ENCODE measurements at regions not wholly inside any gene's neighbourhood (a gene's known extent, or its start where the extent isn't known, plus 50 kb on each side); places are given as distances from the start of the nearest gene placed in this dataset.

GRCh38 chr12:114501474-114501807, 95.5 kb upstream of the TBX5 start:
- no peak overlapping the region for H3K27ac Mint-ChIP-seq
- no peaks in the 10 kb centered on the region for H3K79me1 ChIP-seq (ENCODE audit: insufficient read depth, low read depth, low read length, poor library complexity, severe bottlenecking)
- H3K9ac ChIP-seq (ENCODE audit: extremely low read depth, insufficient read length, low read length), result no peak overlapping the region
- no peaks in the 10 kb centered on the region for H3K4me1 ChIP-seq (ENCODE audit: insufficient read depth, low read length)
- no peak overlapping the region for H2BK120ac ChIP-seq (ENCODE audit: low read depth, low read length, poor library complexity, severe bottlenecking)
- H2AK5ac ChIP-seq (ENCODE audit: insufficient read length, low read length), result no peak overlapping the region
- H3K4me3 Mint-ChIP-seq, result peak overlapping the region; percentile 11 to 74
- H3T11ph ChIP-seq (ENCODE audit: low read length), result no peak overlapping the region
- no peak overlapping the region for H4K8ac ChIP-seq (replicated peaks; ENCODE audit: insufficient read length, low read depth, low read length)
- no peak for DNase-seq
- H3K9me3 ChIP-seq (ENCODE audit: control insufficient read depth, low read depth, low read length), result no peaks in the 10 kb centered on the region
- no CpG with 5 or more reads among the region's 7 CpGs for WGBS (ENCODE audit: extremely low coverage, insufficient read length, low lambda C conversion rate)
- no peaks in the 10 kb centered on the region for H3K36me3 Mint-ChIP-seq (ENCODE audit: insufficient read depth in 1 of 3, low read depth in 3 of 3)
- peaks cover 6% of the 10 kb centered on the region; the same call in 1 of the 2 replicates for H3K27me3 ChIP-seq (ENCODE audit: insufficient read depth, low read length)
- H3K79me2 ChIP-seq (ENCODE audit: insufficient read depth, low read length), result no peaks in the 10 kb centered on the region
- no peak overlapping the region for H2BK20ac ChIP-seq (ENCODE audit: low read depth, low read length, poor library complexity, severe bottlenecking)
- H3K18ac ChIP-seq (ENCODE audit: insufficient read length, low read depth, low read length), result no peak overlapping the region
- H3K56ac ChIP-seq (ENCODE audit: insufficient read length, low read depth, low read length), result no peak overlapping the region
- H2AFZ ChIP-seq (ENCODE audit: low read length), result peak overlapping the region; percentile 6
- no peaks in the 10 kb centered on the region for H4K20me1 ChIP-seq (ENCODE audit: control insufficient read depth, insufficient read depth, insufficient read length)
- H3K27ac ChIP-seq (ENCODE audit: insufficient read length, low read depth, low read length), result no peak overlapping the region
- H3K4ac ChIP-seq (ENCODE audit: low read depth, low read length), result no peak overlapping the region
- H2BK5ac ChIP-seq (ENCODE audit: insufficient read length, low read length), result no peak overlapping the region
- H2BK12ac ChIP-seq (ENCODE audit: insufficient read length, low read depth, low read length), result no peak overlapping the region
- H2BK15ac ChIP-seq (ENCODE audit: low read depth, low read length), result no peak overlapping the region
- TF ChIP-seq CTCF (conservative IDR thresholded peaks at IDR 0.05), result no peak
- H3K4me1 Mint-ChIP-seq, result peaks cover 9 to 14% of the 10 kb centered on the region in 2 experiments
- H3K4me2 ChIP-seq (ENCODE audit: insufficient read depth, insufficient read length, low read length), result peak overlapping the region; percentile 58
- H3K9me3 Mint-ChIP-seq, result no peaks in the 10 kb centered on the region
- H4K91ac ChIP-seq (ENCODE audit: insufficient read length, low read depth, low read length), result no peak overlapping the region
- H3K27me3 Mint-ChIP-seq (ENCODE audit: low read depth), result peaks cover 91% of the 10 kb centered on the region
- no peak overlapping the region for H4K5ac ChIP-seq (ENCODE audit: insufficient read length, low read depth, low read length)
- H3K23ac ChIP-seq (ENCODE audit: insufficient read length, low read depth, low read length), result no peak overlapping the region
- H3K14ac ChIP-seq (ENCODE audit: insufficient read depth, low read length), result no peak overlapping the region
- no peaks in the 10 kb centered on the region for H3K23me2 ChIP-seq (ENCODE audit: insufficient read length, low read depth, low read length, poor library complexity, severe bottlenecking)

All from H9 (cell line).